GM12878 (cell line): ENCODE measurements at regions not wholly inside any gene's neighbourhood (a gene's known extent, or its start where the extent isn't known, plus 50 kb on each side); places are given as distances from the start of the nearest gene placed in this dataset.

ENCODE experiments used
- ATAC-seq: fragments of 200-7000 bp; cut with Tn5 transposase; 3 replicates; pipeline ENCODE4 v1.9.1; 2020; ENCODE audit warnings: mild to moderate bottlenecking, moderate library complexity
- BruUV-seq: library from RNA; stranded (reverse); fragments of 400-500 nt; replicated peaks from 2 replicates; lab custom pipeline; 2021; lab: Mats Ljungman, UMichigan
- CTCF ChIA-PET: fragments of 300-600 bp; sonication (Branson Sonifier 250); formaldehyde crosslinking; extraction: SDS; loops from one replicate; lab custom pipeline; 2021; ENCODE audit warnings: inconsistent platforms; lab: Yijun Ruan, JAX
- POLR2A ChIA-PET: fragments of 350-600 bp; formaldehyde crosslinking; extraction: SDS; loops from one replicate; lab custom pipeline; 2021; ENCODE audit warnings: inconsistent platforms; lab: Charles Lee
- RAD21 ChIA-PET: fragments of 300-600 bp; sonication (Branson Sonifier 250); formaldehyde crosslinking; loops from one replicate; lab custom pipeline; 2023; ENCODE audit warnings: antibody characterized with exemption; ENCODE audit not compliant: unreplicated experiment; lab: Charles Lee
- SMC1A ChIA-PET: fragments of 300-600 bp; sonication (Branson Sonifier 250); formaldehyde crosslinking; loops from one replicate; lab custom pipeline; 2023; ENCODE audit not compliant: unreplicated experiment, uncharacterized antibody; lab: Charles Lee
- DNase-seq: peaks from one replicate; pipeline ENCODE4 v3.0.0-alpha.2; 2011; ENCODE audit warnings: low read depth, low spot score
- FAIRE-seq: peaks from 3 replicates; lab custom pipeline; 2011; peaks lifted over from hg19 to GRCh38; lab: Jason Lieb, UNC
- H2AFZ ChIP-seq: 2 replicates; pipeline ENCODE4 v1.6.0; 2011; ENCODE audit warnings: low read depth, low read length, control low read depth; ENCODE audit not compliant: control insufficient read depth
- H3K27ac ChIP-seq: 2 replicates; pipeline ENCODE4 v1.5.1; 2011; ENCODE audit warnings: control low read depth; ENCODE audit not compliant: control insufficient read depth, insufficient read depth
- H3K27me3 ChIP-seq, 2 experiments: replicated peaks in 1 of 2; 2 replicates each; pipeline versions ENCODE4 v1.6.0 to v1.6.1; 2011; ENCODE audit warnings: low read length in 1 of 2; ENCODE audit not compliant: control insufficient read depth in 2 of 2, insufficient read depth in 2 of 2
- H3K36me3 ChIP-seq, 2 experiments: 2 replicates each; pipeline ENCODE4 v1.5.1; 2011; ENCODE audit warnings: low read length in 1 of 2; ENCODE audit not compliant: control insufficient read depth in 2 of 2, insufficient read depth in 2 of 2
- H3K4me1 ChIP-seq: 2 replicates; pipeline ENCODE4 v1.6.1; 2011; ENCODE audit warnings: mild to moderate bottlenecking, low read length, moderate library complexity, mixed read lengths; ENCODE audit not compliant: control insufficient read depth, insufficient read depth
- H3K4me2 ChIP-seq: 2 replicates; pipeline ENCODE4 v1.6.0; 2011; ENCODE audit warnings: control low read depth; ENCODE audit not compliant: control insufficient read depth, insufficient read depth
- H3K4me3 ChIP-seq: fragments of 200-600 bp; sonication (generic); 2 replicates; pipeline ENCODE4 v1.5.1; 2016
- H3K79me2 ChIP-seq: 2 replicates; pipeline ENCODE4 v1.6.0; 2011; ENCODE audit warnings: low read length; ENCODE audit not compliant: control insufficient read depth, insufficient read depth
- H3K9ac ChIP-seq: 2 replicates; pipeline ENCODE4 v1.8.0; 2011; ENCODE audit warnings: low read length, control low read depth, mixed read lengths; ENCODE audit not compliant: control insufficient read depth, insufficient read depth
- H3K9me3 ChIP-seq: replicated peaks from 3 replicates; pipeline ENCODE4 v1.5.1; 2011; ENCODE audit warnings: mild to moderate bottlenecking, low read length; ENCODE audit not compliant: control insufficient read depth, insufficient read depth
- H4K20me1 ChIP-seq: 2 replicates; pipeline ENCODE4 v1.6.0; 2011; ENCODE audit not compliant: control insufficient read depth, insufficient read depth
- CREM ChIP-seq: IDR thresholded peaks from 2 replicates; pipeline ENCODE4 v1.6.1; 2014; ENCODE audit warnings: antibody characterized with exemption, low read depth
- SKIL ChIP-seq: fragments of 450-650 bp; IDR thresholded peaks from 2 replicates; pipeline ENCODE4 v1.6.1; 2017; ENCODE audit warnings: mild to moderate bottlenecking, low read depth, inconsistent platforms; ENCODE audit not compliant: poor library complexity, severe bottlenecking
- SUPT20H ChIP-seq: IDR thresholded peaks from 2 replicates; pipeline ENCODE4 v1.6.1; 2011; ENCODE audit warnings: low read depth, mild to moderate bottlenecking, low read length, moderate library complexity, borderline replicate concordance; ENCODE audit not compliant: control insufficient read depth
- ZBTB4 ChIP-seq: fragments of 450-650 bp; formaldehyde crosslinking; IDR thresholded peaks from 2 replicates; pipeline ENCODE4 v1.4.0; 2022; ENCODE audit warnings: mild to moderate bottlenecking, moderate library complexity
- WGBS: methylation state at CpG from one replicate; pipeline ENCODE4 v1.1.6; 2016; ENCODE audit warnings: low lambda C conversion rate; ENCODE audit not compliant: insufficient replicate concordance, insufficient coverage; ENCODE audit errors: missing lambda C conversion rate; 5-methylcytosine and 5-hydroxymethylcytosine counted together
- in situ Hi-C: fragments of 300-500 bp; cut with MboI; formaldehyde crosslinking; loops from 9 replicates; pipeline ENCODE4 v1.14.3; 2018; ENCODE audit warnings: mixed read lengths
- intact Hi-C: fragments of 100-400 bp; cut with micrococcal nuclease; formaldehyde crosslinking; loops from one replicate; pipeline ENCODE4 v1.14.2; 2022; ENCODE audit not compliant: unreplicated experiment

DNA sequence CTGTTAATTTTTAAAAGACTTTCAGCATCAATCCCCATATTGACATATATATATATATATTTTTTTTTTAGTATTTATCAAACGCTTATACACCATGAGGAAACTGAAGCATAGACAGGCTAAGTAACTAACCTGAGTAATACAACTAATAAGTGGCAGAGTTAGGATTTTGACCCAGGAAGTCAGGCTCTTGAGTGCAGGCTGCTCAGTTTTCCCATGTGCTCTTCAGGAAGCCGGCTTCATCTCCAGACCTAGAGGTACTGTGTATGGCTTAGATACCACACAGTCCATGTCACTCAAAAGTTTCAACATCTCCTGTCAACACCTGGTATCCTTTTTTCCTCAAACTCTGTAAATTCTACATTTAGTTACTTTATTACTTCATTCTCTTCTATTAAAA is 841.7 kb upstream of the ACVR2A start:
- CTCF ChIA-PET = no interaction called here
- FAIRE-seq = no peak
- Histone ChIP-seq H3K27me3 (no peaks in the 10 kb centered on the region; a peak in 1 of 4 replicates), H4K20me1 (no peaks in the 10 kb centered on the region), H3K79me2 (no peaks in the 10 kb centered on the region), H3K4me1 (no peaks in the 10 kb centered on the region), H3K36me3 (no peaks in the 10 kb centered on the region), H3K9ac (no peak overlapping the region), H3K27ac (no peak overlapping the region), H3K4me2 (no peak overlapping the region), H3K9me3 (no peaks in the 10 kb centered on the region), H2AFZ (no peak overlapping the region), H3K4me3 (no peak overlapping the region)
- DNase-seq = no peak
- RAD21 ChIA-PET = no interaction called here
- SMC1A ChIA-PET = interaction anchor here (1.2 kb wide), 1 partner anchor 16 kb away, joined by 5 read pairs; no protein-coding TSS in a partner anchor
- intact Hi-C loops (no loop called here), in situ Hi-C loops (no loop called here)
- WGBS = 53% methylated on average over 2 of the region's 2 CpGs
- BruUV-seq = no TSS peak
- ATAC-seq = no peak
- TF ChIP-seq SUPT20H = no peak
- no peak for TF ChIP-seq CREM
- no peak for TF ChIP-seq SKIL
- TF ChIP-seq ZBTB4 (CRISPR knock-in tag) = no peak
- POLR2A ChIA-PET = no interaction called here
